ENCODE measurements at regions not wholly inside any gene's neighbourhood (a gene's known extent, or its start where the extent isn't known, plus 50 kb on each side); places are given as distances from the start of the nearest gene placed in this dataset.
A peak's percentile ranks its signal among the peaks of the same experiment; 100 is the strongest.

- no peak for TF ChIP-seq EZH2 (IDR thresholded peaks at IDR 0.05; ENCODE audit: borderline replicate concordance, low read length)
- peak; percentile 62 for TF ChIP-seq CTCF (IDR thresholded peaks at IDR 0.05; ENCODE audit: low read length)
- Histone ChIP-seq H3K9me2 (ENCODE audit: low read depth, low read length) (no peaks in the 10 kb centered on the region), H3K36me3 (ENCODE audit: insufficient read depth, low read length) (no peaks in the 10 kb centered on the region), H4K20me1 (ENCODE audit: insufficient read depth, low read length) (no peaks in the 10 kb centered on the region), H3K4me1 (ENCODE audit: insufficient read depth, low read length, severe bottlenecking) (no peaks in the 10 kb centered on the region), H3K79me2 (ENCODE audit: insufficient read depth, low read length) (no peaks in the 10 kb centered on the region), H2AFZ (ENCODE audit: low read length) (no peak overlapping the region), H3K27me3 (ENCODE audit: insufficient read depth, low read length) (no peaks in the 10 kb centered on the region), H3K4me3 (ENCODE audit: low read depth, low read length, poor library complexity, severe bottlenecking) (no peak overlapping the region), H3F3A (ENCODE audit: insufficient read depth, low read length) (no peaks in the 10 kb centered on the region), H3K9ac (ENCODE audit: low read length) (no peak overlapping the region), H3K4me2 (ENCODE audit: low read length) (no peak overlapping the region), H3K9me3 (ENCODE audit: low read length) (no peaks in the 10 kb centered on the region), H3K27ac (ENCODE audit: low read depth, low read length, poor library complexity, severe bottlenecking) (no peak overlapping the region)
Measured at GRCh38 chr3:124351430-124352148, 359.7 kb upstream of the ROPN1 start.

GRCh38 chr3:124352149-124352539 lies 360.2 kb upstream of the ROPN1 start:
- no peaks in the 10 kb centered on the region for H4K20me1 ChIP-seq (ENCODE audit: insufficient read depth, low read length)
- no peaks in the 10 kb centered on the region for H3K9me2 ChIP-seq (ENCODE audit: low read depth, low read length)
- no peak overlapping the region for H3K4me3 ChIP-seq (ENCODE audit: low read depth, low read length, poor library complexity, severe bottlenecking)
- H3K9ac ChIP-seq (ENCODE audit: low read length) = no peak overlapping the region
- TF ChIP-seq CTCF (IDR thresholded peaks at IDR 0.05; ENCODE audit: low read length) (no peak), EZH2 (IDR thresholded peaks at IDR 0.05; ENCODE audit: borderline replicate concordance, low read length) (no peak)
- H3K4me1 ChIP-seq (ENCODE audit: insufficient read depth, low read length, severe bottlenecking) = no peaks in the 10 kb centered on the region
- H3K27ac ChIP-seq (ENCODE audit: low read depth, low read length, poor library complexity, severe bottlenecking) = no peak overlapping the region
- H3K36me3 ChIP-seq (ENCODE audit: insufficient read depth, low read length) = no peaks in the 10 kb centered on the region
- no peak overlapping the region for H3K4me2 ChIP-seq (ENCODE audit: low read length)
- H2AFZ ChIP-seq (ENCODE audit: low read length) = no peak overlapping the region
- no peaks in the 10 kb centered on the region for H3K79me2 ChIP-seq (ENCODE audit: insufficient read depth, low read length)
- no peaks in the 10 kb centered on the region for H3K27me3 ChIP-seq (ENCODE audit: insufficient read depth, low read length)
- H3K9me3 ChIP-seq (ENCODE audit: low read length) = no peaks in the 10 kb centered on the region
- H3F3A ChIP-seq (ENCODE audit: insufficient read depth, low read length) = no peaks in the 10 kb centered on the region

- no peaks in the 10 kb centered on the region for H3K36me3 ChIP-seq (ENCODE audit: insufficient read depth, low read length)
- no peak overlapping the region for H3K9ac ChIP-seq (ENCODE audit: low read length)
- no peaks in the 10 kb centered on the region for H3K4me1 ChIP-seq (ENCODE audit: insufficient read depth, low read length, severe bottlenecking)
- no peaks in the 10 kb centered on the region for H3K79me2 ChIP-seq (ENCODE audit: insufficient read depth, low read length)
- no peak overlapping the region for H3K4me3 ChIP-seq (ENCODE audit: low read depth, low read length, poor library complexity, severe bottlenecking)
- no peaks in the 10 kb centered on the region for H3K9me3 ChIP-seq (ENCODE audit: low read length)
- no peak overlapping the region for H3K4me2 ChIP-seq (ENCODE audit: low read length)
- H3K9me2 ChIP-seq (ENCODE audit: low read depth, low read length) = no peaks in the 10 kb centered on the region
- TF ChIP-seq CTCF (IDR thresholded peaks at IDR 0.05; ENCODE audit: low read length) (no peak), EZH2 (IDR thresholded peaks at IDR 0.05; ENCODE audit: borderline replicate concordance, low read length) (no peak)
- no peaks in the 10 kb centered on the region for H4K20me1 ChIP-seq (ENCODE audit: insufficient read depth, low read length)
- H3K27me3 ChIP-seq (ENCODE audit: insufficient read depth, low read length) = no peaks in the 10 kb centered on the region
- no peaks in the 10 kb centered on the region for H3F3A ChIP-seq (ENCODE audit: insufficient read depth, low read length)
- H3K27ac ChIP-seq (ENCODE audit: low read depth, low read length, poor library complexity, severe bottlenecking) = no peak overlapping the region
- H2AFZ ChIP-seq (ENCODE audit: low read length) = no peak overlapping the region
Measured at GRCh38 chr3:124353691-124354090, 361.8 kb upstream of the ROPN1 start.
